ENCODE measurements at regions not wholly inside any gene's neighbourhood (a gene's known extent, or its start where the extent isn't known, plus 50 kb on each side); places are given as distances from the start of the nearest gene placed in this dataset.

DNA sequence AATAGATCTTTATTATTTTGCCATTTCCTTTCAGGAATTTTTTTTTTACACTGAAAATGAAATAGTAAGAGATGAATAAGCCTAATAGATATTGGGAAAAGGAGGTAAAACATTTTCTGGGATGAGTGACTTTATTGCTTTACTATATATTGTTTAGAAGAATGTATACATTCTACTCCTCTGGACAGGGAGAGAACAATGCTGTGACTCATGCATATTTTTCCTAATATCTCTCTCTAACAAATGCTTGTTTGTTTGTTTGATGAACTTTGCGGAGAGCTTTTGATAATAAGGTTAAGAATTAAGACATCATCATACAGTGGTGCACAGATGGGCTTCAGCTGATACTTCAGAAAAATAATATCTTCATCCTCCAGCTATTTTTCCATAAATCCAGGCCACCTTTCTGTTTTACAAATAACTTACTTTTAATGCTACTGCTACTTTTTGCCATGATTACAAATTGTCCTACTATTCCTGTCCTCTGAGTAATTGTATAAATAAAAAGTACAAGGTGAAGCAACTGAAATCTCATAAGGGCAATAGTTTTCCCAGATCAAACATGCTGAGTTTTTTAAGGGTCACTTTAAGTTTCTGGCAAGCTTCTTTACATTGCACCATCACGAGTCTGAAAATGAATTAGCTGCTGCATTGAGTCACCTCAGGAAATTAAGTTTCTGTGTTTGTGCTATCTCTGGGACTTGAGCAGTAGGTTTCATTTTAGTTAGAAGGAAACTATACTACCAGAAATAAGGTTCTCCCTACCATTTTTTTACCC, 207.3 kb upstream of the POT1 start:
- Histone ChIP-seq H3K4me1 (ENCODE audit: control insufficient read depth in 3 of 3, insufficient read depth in 3 of 3, low read length in 3 of 3) (no peaks in the 10 kb centered on the region), H3K9ac (ENCODE audit: low read depth in 1 of 3, low read length in 3 of 3) (no peak overlapping the region), H3K9me3 (ENCODE audit: control insufficient read depth in 3 of 3, low read length in 3 of 3) (no peaks in the 10 kb centered on the region), H3K27ac (ENCODE audit: low read depth, low read length) (no peak overlapping the region), H3K27me3 (ENCODE audit: control insufficient read depth in 3 of 3, insufficient read depth in 3 of 3, low read length in 3 of 3) (no peaks in the 10 kb centered on the region), H3K36me3 (ENCODE audit: control insufficient read depth in 3 of 3, insufficient read depth in 3 of 3, low read length in 3 of 3) (no peaks in the 10 kb centered on the region), H3K4me3 (ENCODE audit: low read length in 3 of 3) (no peak overlapping the region)

GRCh38 chr7:125136341-125136740, 206.7 kb upstream of the POT1 start:
- Histone ChIP-seq H3K9me3 (ENCODE audit: control insufficient read depth in 3 of 3, low read length in 3 of 3) (no peaks in the 10 kb centered on the region), H3K9ac (ENCODE audit: low read depth in 1 of 3, low read length in 3 of 3) (no peak overlapping the region), H3K27me3 (ENCODE audit: control insufficient read depth in 3 of 3, insufficient read depth in 3 of 3, low read length in 3 of 3) (no peaks in the 10 kb centered on the region), H3K36me3 (ENCODE audit: control insufficient read depth in 3 of 3, insufficient read depth in 3 of 3, low read length in 3 of 3) (no peaks in the 10 kb centered on the region), H3K27ac (ENCODE audit: low read depth, low read length) (no peak overlapping the region), H3K4me3 (ENCODE audit: low read length in 3 of 3) (no peak overlapping the region), H3K4me1 (ENCODE audit: control insufficient read depth in 3 of 3, insufficient read depth in 3 of 3, low read length in 3 of 3) (no peaks in the 10 kb centered on the region)

- Histone ChIP-seq H3K9me3 (ENCODE audit: control insufficient read depth in 3 of 3, low read length in 3 of 3) (no peaks in the 10 kb centered on the region), H3K9ac (ENCODE audit: low read depth in 1 of 3, low read length in 3 of 3) (no peak overlapping the region), H3K27ac (ENCODE audit: low read depth, low read length) (no peak overlapping the region), H3K36me3 (ENCODE audit: control insufficient read depth in 3 of 3, insufficient read depth in 3 of 3, low read length in 3 of 3) (no peaks in the 10 kb centered on the region), H3K4me1 (ENCODE audit: control insufficient read depth in 3 of 3, insufficient read depth in 3 of 3, low read length in 3 of 3) (no peaks in the 10 kb centered on the region), H3K4me3 (ENCODE audit: low read length in 3 of 3) (no peak overlapping the region), H3K27me3 (ENCODE audit: control insufficient read depth in 3 of 3, insufficient read depth in 3 of 3, low read length in 3 of 3) (no peaks in the 10 kb centered on the region)
Observed at GRCh38 chr7:125130173-125130572, 200.5 kb upstream of the POT1 start.

- no peak overlapping the region for H3K4me3 ChIP-seq (ENCODE audit: low read length in 3 of 3)
- H3K27ac ChIP-seq (ENCODE audit: low read depth, low read length) = no peak overlapping the region
- H3K4me1 ChIP-seq (ENCODE audit: control insufficient read depth in 3 of 3, insufficient read depth in 3 of 3, low read length in 3 of 3) = no peaks in the 10 kb centered on the region
- H3K27me3 ChIP-seq (ENCODE audit: control insufficient read depth in 3 of 3, insufficient read depth in 3 of 3, low read length in 3 of 3) = no peaks in the 10 kb centered on the region
- no peak overlapping the region for H3K9ac ChIP-seq (ENCODE audit: low read depth in 1 of 3, low read length in 3 of 3)
- H3K9me3 ChIP-seq (ENCODE audit: control insufficient read depth in 3 of 3, low read length in 3 of 3) = no peaks in the 10 kb centered on the region
- no peaks in the 10 kb centered on the region for H3K36me3 ChIP-seq (ENCODE audit: control insufficient read depth in 3 of 3, insufficient read depth in 3 of 3, low read length in 3 of 3)
Observed at GRCh38 chr7:125127304-125127703, 197.7 kb upstream of the POT1 start.

DNA sequence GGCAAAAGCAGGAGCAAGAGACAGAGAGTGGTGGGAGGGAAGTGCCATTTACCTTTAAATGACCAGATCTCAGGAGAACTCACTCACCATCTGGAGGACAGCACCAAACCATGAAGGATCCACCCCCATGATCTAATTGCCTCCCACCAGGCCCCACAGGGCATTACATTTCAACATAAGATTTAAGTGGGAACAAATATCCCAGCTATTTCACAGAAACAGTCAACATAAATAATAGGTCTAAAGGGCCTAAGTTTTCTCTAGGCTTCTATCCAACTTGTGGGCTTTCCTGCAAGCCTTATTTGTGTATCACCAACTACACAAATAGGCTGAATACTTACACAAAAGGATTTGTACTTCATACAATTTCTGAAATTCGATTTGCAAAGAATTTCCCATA, 196.8 kb upstream of the POT1 start:
- Histone ChIP-seq H3K9me3 (ENCODE audit: control insufficient read depth in 3 of 3, low read length in 3 of 3) (no peaks in the 10 kb centered on the region), H3K27ac (ENCODE audit: low read depth, low read length) (no peak overlapping the region), H3K4me1 (ENCODE audit: control insufficient read depth in 3 of 3, insufficient read depth in 3 of 3, low read length in 3 of 3) (no peaks in the 10 kb centered on the region), H3K27me3 (ENCODE audit: control insufficient read depth in 3 of 3, insufficient read depth in 3 of 3, low read length in 3 of 3) (no peaks in the 10 kb centered on the region), H3K36me3 (ENCODE audit: control insufficient read depth in 3 of 3, insufficient read depth in 3 of 3, low read length in 3 of 3) (no peaks in the 10 kb centered on the region), H3K9ac (ENCODE audit: low read depth in 1 of 3, low read length in 3 of 3) (no peak overlapping the region), H3K4me3 (ENCODE audit: low read length in 3 of 3) (no peak overlapping the region)

- H3K27me3 ChIP-seq (ENCODE audit: control insufficient read depth in 3 of 3, insufficient read depth in 3 of 3, low read length in 3 of 3) = no peaks in the 10 kb centered on the region
- no peak overlapping the region for H3K4me3 ChIP-seq (ENCODE audit: low read length in 3 of 3)
- H3K9me3 ChIP-seq (ENCODE audit: control insufficient read depth in 3 of 3, low read length in 3 of 3) = no peaks in the 10 kb centered on the region
- H3K9ac ChIP-seq (ENCODE audit: low read depth in 1 of 3, low read length in 3 of 3) = no peak overlapping the region
- no peak overlapping the region for H3K27ac ChIP-seq (ENCODE audit: low read depth, low read length)
- no peaks in the 10 kb centered on the region for H3K36me3 ChIP-seq (ENCODE audit: control insufficient read depth in 3 of 3, insufficient read depth in 3 of 3, low read length in 3 of 3)
- no peaks in the 10 kb centered on the region for H3K4me1 ChIP-seq (ENCODE audit: control insufficient read depth in 3 of 3, insufficient read depth in 3 of 3, low read length in 3 of 3)
Observed at GRCh38 chr7:125125315-125125714, 195.7 kb upstream of the POT1 start.

DNA sequence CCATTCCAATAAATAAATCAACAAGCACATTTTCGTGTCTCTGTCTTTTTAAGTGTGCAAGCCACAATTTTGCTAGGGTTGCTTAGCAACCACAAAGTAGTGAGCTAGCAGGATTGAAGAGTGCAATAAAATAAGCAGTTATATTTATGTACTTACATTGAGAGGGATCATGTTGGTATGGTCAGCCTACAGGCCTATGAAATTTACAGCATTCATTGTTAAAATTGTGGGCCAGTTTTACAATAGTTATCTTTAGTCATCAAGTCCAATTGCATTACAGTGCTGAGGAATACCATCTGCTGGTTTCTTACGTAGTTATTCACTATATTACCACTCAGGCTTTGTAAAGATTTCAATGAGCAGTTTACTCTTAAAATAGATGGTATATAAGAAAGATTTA, 192.5 kb upstream of the POT1 start:
- Histone ChIP-seq H3K27ac (ENCODE audit: low read depth, low read length) (no peak overlapping the region), H3K4me3 (ENCODE audit: low read length in 3 of 3) (no peak overlapping the region), H3K9me3 (ENCODE audit: control insufficient read depth in 3 of 3, low read length in 3 of 3) (no peaks in the 10 kb centered on the region), H3K9ac (ENCODE audit: low read depth in 1 of 3, low read length in 3 of 3) (no peak overlapping the region), H3K36me3 (ENCODE audit: control insufficient read depth in 3 of 3, insufficient read depth in 3 of 3, low read length in 3 of 3) (no peaks in the 10 kb centered on the region), H3K4me1 (ENCODE audit: control insufficient read depth in 3 of 3, insufficient read depth in 3 of 3, low read length in 3 of 3) (no peaks in the 10 kb centered on the region), H3K27me3 (ENCODE audit: control insufficient read depth in 3 of 3, insufficient read depth in 3 of 3, low read length in 3 of 3) (no peaks in the 10 kb centered on the region)

GRCh38 chr7:125119559-125120115, 190.0 kb upstream of the POT1 start:
- no peaks in the 10 kb centered on the region for H3K4me1 ChIP-seq (ENCODE audit: control insufficient read depth in 3 of 3, insufficient read depth in 3 of 3, low read length in 3 of 3)
- no peak overlapping the region for H3K4me3 ChIP-seq (ENCODE audit: low read length in 3 of 3)
- no peak overlapping the region for H3K9ac ChIP-seq (ENCODE audit: low read depth in 1 of 3, low read length in 3 of 3)
- H3K9me3 ChIP-seq (ENCODE audit: control insufficient read depth in 3 of 3, low read length in 3 of 3) = no peaks in the 10 kb centered on the region
- H3K27me3 ChIP-seq (ENCODE audit: control insufficient read depth in 3 of 3, insufficient read depth in 3 of 3, low read length in 3 of 3) = no peaks in the 10 kb centered on the region
- H3K27ac ChIP-seq (ENCODE audit: low read depth, low read length) = no peak overlapping the region
- no peaks in the 10 kb centered on the region for H3K36me3 ChIP-seq (ENCODE audit: control insufficient read depth in 3 of 3, insufficient read depth in 3 of 3, low read length in 3 of 3)

GRCh38 chr7:125118444-125118843, 188.8 kb upstream of the POT1 start:
- no peaks in the 10 kb centered on the region for H3K27me3 ChIP-seq (ENCODE audit: control insufficient read depth in 3 of 3, insufficient read depth in 3 of 3, low read length in 3 of 3)
- H3K9me3 ChIP-seq (ENCODE audit: control insufficient read depth in 3 of 3, low read length in 3 of 3) = no peaks in the 10 kb centered on the region
- H3K4me3 ChIP-seq (ENCODE audit: low read length in 3 of 3) = no peak overlapping the region
- no peaks in the 10 kb centered on the region for H3K4me1 ChIP-seq (ENCODE audit: control insufficient read depth in 3 of 3, insufficient read depth in 3 of 3, low read length in 3 of 3)
- H3K9ac ChIP-seq (ENCODE audit: low read depth in 1 of 3, low read length in 3 of 3) = no peak overlapping the region
- no peaks in the 10 kb centered on the region for H3K36me3 ChIP-seq (ENCODE audit: control insufficient read depth in 3 of 3, insufficient read depth in 3 of 3, low read length in 3 of 3)
- no peak overlapping the region for H3K27ac ChIP-seq (ENCODE audit: low read depth, low read length)

DNA sequence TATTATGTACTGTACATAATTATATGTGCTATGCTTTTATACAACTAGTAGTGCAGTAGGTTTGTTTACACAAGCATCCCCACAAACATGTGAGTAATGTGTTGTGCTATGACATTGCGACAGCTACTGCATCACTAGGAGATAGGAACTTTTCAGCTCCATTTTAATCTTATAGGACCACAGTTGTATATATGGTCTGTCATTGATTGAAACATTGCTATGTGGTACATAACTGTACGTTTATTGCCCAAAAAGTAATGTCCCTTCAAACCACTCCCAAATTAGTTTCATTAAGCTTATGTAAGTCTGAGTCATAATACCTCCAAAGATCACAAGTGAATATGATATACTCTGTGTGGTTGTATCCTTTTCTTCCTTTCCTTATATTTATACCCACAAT, 183.2 kb upstream of the POT1 start:
- H3K9ac ChIP-seq (ENCODE audit: low read depth in 1 of 3, low read length in 3 of 3) = no peak overlapping the region
- no peaks in the 10 kb centered on the region for H3K9me3 ChIP-seq (ENCODE audit: control insufficient read depth in 3 of 3, low read length in 3 of 3)
- no peak overlapping the region for H3K4me3 ChIP-seq (ENCODE audit: low read length in 3 of 3)
- no peaks in the 10 kb centered on the region for H3K27me3 ChIP-seq (ENCODE audit: control insufficient read depth in 3 of 3, insufficient read depth in 3 of 3, low read length in 3 of 3)
- no peaks in the 10 kb centered on the region for H3K4me1 ChIP-seq (ENCODE audit: control insufficient read depth in 3 of 3, insufficient read depth in 3 of 3, low read length in 3 of 3)
- no peaks in the 10 kb centered on the region for H3K36me3 ChIP-seq (ENCODE audit: control insufficient read depth in 3 of 3, insufficient read depth in 3 of 3, low read length in 3 of 3)
- no peak overlapping the region for H3K27ac ChIP-seq (ENCODE audit: low read depth, low read length)
